Esophagus (tissue), 2 donors: ENCODE measurements at regions not wholly inside any gene's neighbourhood (a gene's known extent, or its start where the extent isn't known, plus 50 kb on each side); places are given as distances from the start of the nearest gene placed in this dataset.

Source experiments
- H3K27ac ChIP-seq, 2 donors: one replicate each; pipeline ENCODE4 v1.5.1; 2013; ENCODE audit warnings: low read depth in 2 of 2, mild to moderate bottlenecking in 2 of 2, inconsistent platforms in 1 of 2, low read length in 1 of 2, moderate library complexity in 1 of 2
- H3K27me3 ChIP-seq, 2 donors: one replicate each; pipeline ENCODE4 v1.6.1; 2013; ENCODE audit warnings: low read length in 2 of 2, control low read depth in 1 of 2, mild to moderate bottlenecking in 1 of 2; ENCODE audit not compliant: insufficient read depth in 2 of 2, control insufficient read depth in 1 of 2
- H3K36me3 ChIP-seq, 2 donors: one replicate each; pipeline ENCODE4 v1.6.1; 2013; ENCODE audit warnings: low read length in 1 of 2; ENCODE audit not compliant: control insufficient read depth in 2 of 2, insufficient read depth in 2 of 2
- H3K4me1 ChIP-seq, 2 donors: one replicate each; pipeline ENCODE4 v1.6.1; 2013; ENCODE audit warnings: low read length in 1 of 2; ENCODE audit not compliant: control insufficient read depth in 2 of 2, insufficient read depth in 2 of 2
- H3K4me3 ChIP-seq, 2 donors: one replicate each; pipeline ENCODE4 v1.5.1; 2013; ENCODE audit warnings: low read length in 2 of 2, mild to moderate bottlenecking in 2 of 2, low read depth in 1 of 2, moderate library complexity in 1 of 2
- H3K9me3 ChIP-seq, 2 donors: one replicate each; pipeline ENCODE4 v1.6.1; 2013; ENCODE audit warnings: mild to moderate bottlenecking in 2 of 2, low read depth in 1 of 2, low read length in 1 of 2, moderate library complexity in 1 of 2; ENCODE audit not compliant: control insufficient read depth in 2 of 2, insufficient read depth in 1 of 2
- WGBS, 2 donors: extraction: QIAGEN DNeasy Blood & Tissue Kit; methylation state at CpG; one replicate each; pipeline ENCODE4 v1.1.7; 2013; 5-methylcytosine and 5-hydroxymethylcytosine counted together
- donor health status: healthy with polysubstance abuse.
- donor health status: Bipolar disorder and iron deficiency.

DNA sequence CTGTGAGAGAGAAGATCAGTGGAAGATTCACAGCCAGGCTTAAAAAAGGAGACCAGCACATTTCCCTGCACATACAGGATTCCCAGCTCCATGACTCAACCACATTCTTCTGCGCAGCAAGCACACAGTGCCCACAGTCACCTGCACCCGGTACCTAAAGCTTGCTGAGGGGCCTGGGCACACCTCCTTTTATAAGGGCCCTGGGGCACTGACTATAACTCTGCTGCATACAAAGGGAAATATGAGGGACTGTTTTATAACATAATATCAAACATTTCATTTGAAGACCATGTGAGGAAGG, 322.9 kb downstream of the DAD1 start:
- Histone ChIP-seq H3K27ac (no peak overlapping the region), H3K4me1 (no peaks in the 10 kb centered on the region), H3K9me3 (no peaks in the 10 kb centered on the region), H3K27me3 (no peaks in the 10 kb centered on the region), H3K36me3 (no peaks in the 10 kb centered on the region), H3K4me3 (no peak overlapping the region)
- WGBS, 2 donors = 47 to 92% methylated on average over 2 of the region's 2 CpGs

DNA sequence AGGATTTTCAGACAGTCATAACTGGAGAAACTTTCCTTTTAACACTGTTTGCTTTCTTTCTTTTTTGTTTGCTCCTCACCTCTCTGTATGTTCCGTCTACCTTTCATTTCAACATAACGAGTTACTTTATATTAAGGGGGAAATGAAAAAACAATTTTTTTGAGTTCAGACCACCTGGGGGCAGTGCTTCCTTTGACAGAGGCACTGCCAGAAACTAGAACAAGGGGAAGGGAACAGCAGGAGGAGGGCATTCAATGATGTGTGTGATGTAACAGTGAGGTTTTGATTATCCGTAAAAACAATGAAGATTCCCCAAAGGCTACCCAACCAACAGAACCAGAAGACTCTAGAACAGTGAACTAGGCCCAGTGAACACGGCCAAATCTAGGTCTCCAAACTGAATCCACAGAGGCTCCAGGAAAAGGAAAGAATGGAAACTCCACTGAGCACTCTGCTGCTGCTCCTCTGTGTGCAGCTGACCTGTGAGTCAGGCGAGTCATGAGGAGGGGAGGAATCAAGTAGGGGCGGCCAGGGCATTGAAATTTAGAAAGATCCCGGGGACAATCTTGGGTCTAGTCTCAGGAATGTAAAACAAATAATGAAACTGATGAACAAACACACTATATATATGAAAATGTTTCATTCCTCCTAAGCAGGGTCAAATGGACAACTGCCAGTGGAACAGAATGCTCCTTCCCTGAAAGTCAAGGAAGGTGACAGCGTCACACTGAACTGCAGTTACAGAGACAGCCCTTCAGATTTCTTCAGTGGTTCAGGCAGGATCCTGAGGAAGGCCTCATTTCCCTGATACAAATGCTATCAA, 323.5 kb downstream of the DAD1 start:
- H3K27ac ChIP-seq = no peak overlapping the region
- 60 to 70% methylated on average over 8 of the region's 8 CpGs for WGBS, 2 donors

DNA sequence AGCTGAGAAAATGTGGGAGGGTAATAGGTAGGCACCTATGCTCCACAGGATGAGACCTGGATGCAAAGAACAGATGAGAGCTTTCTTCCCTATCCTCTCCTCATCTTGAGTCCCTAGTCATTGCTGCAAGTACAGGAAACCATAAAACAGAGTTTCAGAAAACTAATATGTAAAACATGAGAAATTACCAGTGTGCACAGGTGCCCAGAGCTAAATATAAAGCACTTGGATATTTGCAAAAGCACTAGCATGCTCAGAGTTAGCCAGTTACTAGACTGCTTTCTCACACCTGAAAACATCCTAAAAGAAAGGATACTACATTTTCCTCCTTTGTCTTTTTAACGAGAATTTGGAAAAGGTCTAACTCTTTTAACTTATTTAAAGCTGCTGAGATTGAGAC, 324.3 kb downstream of the DAD1 start:
- H3K4me1 ChIP-seq = no peaks in the 10 kb centered on the region
- 84 to 86% methylated on average over 1 of the region's 1 CpG for WGBS, 2 donors
- H3K9me3 ChIP-seq = no peaks in the 10 kb centered on the region
- no peak overlapping the region for H3K4me3 ChIP-seq
- H3K27me3 ChIP-seq = no peaks in the 10 kb centered on the region
- no peak overlapping the region for H3K27ac ChIP-seq
- H3K36me3 ChIP-seq = no peaks in the 10 kb centered on the region

More for the DNA sequence above, 323.5 kb downstream of the DAD1 start:
- Histone ChIP-seq H3K36me3 (no peaks in the 10 kb centered on the region), H3K4me1 (no peaks in the 10 kb centered on the region), H3K9me3 (no peaks in the 10 kb centered on the region), H3K4me3 (no peak overlapping the region), H3K27me3 (no peaks in the 10 kb centered on the region)

DNA sequence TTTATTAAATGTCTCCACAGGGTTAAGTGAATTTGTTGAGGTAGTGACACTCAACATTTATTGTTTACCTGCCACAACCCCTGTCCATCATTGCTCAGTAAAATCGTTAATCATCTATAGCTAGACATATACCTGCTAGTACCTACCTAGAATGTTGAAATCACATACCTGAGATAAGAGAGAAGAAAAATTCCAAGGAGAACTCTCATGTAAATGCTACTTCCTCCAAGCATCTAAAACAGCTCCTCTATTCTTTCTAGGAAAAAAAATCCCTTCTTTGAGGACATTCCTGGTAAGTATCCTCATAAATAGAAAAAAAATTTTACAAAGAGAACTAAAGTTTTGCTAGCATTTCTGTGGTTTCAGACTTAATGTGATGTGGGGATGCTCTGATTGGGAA, 325.1 kb downstream of the DAD1 start:
- Histone ChIP-seq H3K9me3 (no peaks in the 10 kb centered on the region), H3K4me1 (no peaks in the 10 kb centered on the region), H3K27ac (no peak overlapping the region), H3K36me3 (no peaks in the 10 kb centered on the region), H3K4me3 (no peak overlapping the region), H3K27me3 (no peaks in the 10 kb centered on the region)
- WGBS, 2 donors = 63 to 75% methylated on average over 1 of the region's 1 CpG

DNA sequence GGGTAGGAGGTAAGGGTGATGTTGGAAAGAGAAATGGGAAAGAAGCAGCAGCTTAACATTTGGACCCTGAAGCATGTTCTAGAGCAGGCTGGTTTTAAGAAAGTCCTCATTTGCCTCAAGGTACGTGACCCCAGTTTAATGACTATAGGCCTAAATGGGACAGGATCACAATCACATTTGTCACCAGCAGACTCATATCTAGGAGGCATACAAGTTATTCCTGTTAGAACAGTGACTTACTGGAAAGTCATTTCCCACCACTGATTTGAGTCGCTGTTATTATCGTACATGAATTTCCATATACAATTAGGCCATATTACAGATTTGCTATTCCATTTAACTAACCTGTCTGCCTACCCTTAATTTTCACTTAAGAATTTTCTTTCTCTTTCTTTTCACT, 326.1 kb downstream of the DAD1 start:
- H3K4me3 ChIP-seq = no peak overlapping the region
- no peak overlapping the region for H3K27ac ChIP-seq
- H3K4me1 ChIP-seq = no peaks in the 10 kb centered on the region
- H3K9me3 ChIP-seq = no peaks in the 10 kb centered on the region
- 94 to 95% methylated on average over 3 of the region's 3 CpGs for WGBS, 2 donors
- no peaks in the 10 kb centered on the region for H3K36me3 ChIP-seq
- H3K27me3 ChIP-seq = no peaks in the 10 kb centered on the region

DNA sequence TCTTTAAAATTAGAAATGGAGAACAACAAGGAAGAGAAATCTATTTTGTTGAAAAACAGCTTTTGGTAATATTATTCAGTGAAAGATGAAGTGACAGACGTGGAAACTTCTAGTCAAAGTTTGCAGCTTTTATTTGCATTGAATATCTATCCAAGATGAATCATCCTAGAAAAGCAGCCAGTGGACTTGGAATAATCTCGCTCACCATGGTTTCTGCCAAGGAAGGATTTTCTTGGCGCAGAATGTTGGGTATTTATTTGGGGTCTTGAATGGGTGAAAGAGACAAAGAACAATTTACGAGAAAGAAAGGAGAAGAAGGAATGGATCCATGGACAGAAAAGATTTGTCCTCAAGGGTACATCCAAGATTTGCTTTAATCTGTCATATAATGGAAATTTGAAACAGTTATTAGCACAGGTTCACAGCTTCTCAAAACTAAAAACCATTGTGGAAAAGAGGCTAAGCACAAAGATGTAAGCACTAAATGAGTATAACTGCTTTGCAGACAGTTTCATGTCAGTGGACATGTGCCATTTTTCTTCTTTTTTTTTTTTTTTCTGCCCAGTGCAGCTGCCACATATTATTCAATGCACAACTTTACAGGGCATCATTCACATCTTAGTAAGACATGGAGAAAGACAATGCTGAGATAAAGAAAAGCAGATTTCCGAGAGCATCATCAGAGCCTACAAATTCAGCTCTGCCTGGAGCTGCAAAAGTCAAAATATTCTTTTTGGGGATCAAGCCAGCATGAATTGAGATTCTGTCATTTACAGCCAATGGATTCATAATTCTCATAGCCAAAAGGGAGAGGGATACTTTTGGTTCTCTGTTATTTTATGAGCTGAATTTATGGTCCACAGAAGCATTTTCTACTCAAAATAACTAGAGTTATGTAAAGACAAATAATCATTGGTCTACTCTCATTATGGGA, 333.7 kb downstream of the DAD1 start:
- no peaks in the 10 kb centered on the region for H3K27me3 ChIP-seq
- H3K9me3 ChIP-seq = no peaks in the 10 kb centered on the region
- H3K4me3 ChIP-seq = no peak overlapping the region
- H3K36me3 ChIP-seq = no peaks in the 10 kb centered on the region
- no peaks in the 10 kb centered on the region for H3K4me1 ChIP-seq
- WGBS, 2 donors = 45 to 54% methylated on average over 5 of the region's 5 CpGs
- no peak overlapping the region for H3K27ac ChIP-seq

DNA sequence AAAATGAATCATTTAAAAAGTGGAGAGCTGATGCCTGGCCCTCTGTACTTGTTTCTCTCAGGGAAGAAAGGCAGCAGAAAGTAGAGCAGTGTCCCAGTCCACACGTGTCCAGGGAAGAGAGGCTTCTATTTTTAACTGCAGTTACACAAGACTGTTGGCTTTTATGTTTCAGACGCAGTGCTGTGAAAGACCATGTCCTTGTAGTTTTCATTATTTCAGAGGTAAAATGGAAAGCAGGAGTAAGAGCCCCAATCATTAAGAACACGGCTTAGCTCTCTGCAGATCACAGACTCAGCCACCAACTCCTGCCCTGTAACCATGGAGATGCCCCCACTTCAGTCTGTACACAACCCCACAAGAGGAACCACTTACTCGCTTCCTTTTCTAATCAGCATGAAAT, 336.3 kb downstream of the DAD1 start:
- H3K36me3 ChIP-seq = no peaks in the 10 kb centered on the region
- 40 to 44% methylated on average over 4 of the region's 4 CpGs for WGBS, 2 donors
- H3K27me3 ChIP-seq = no peaks in the 10 kb centered on the region
- no peaks in the 10 kb centered on the region for H3K9me3 ChIP-seq
- no peaks in the 10 kb centered on the region for H3K4me1 ChIP-seq
- H3K4me3 ChIP-seq = no peak overlapping the region
- H3K27ac ChIP-seq = no peak overlapping the region

DNA sequence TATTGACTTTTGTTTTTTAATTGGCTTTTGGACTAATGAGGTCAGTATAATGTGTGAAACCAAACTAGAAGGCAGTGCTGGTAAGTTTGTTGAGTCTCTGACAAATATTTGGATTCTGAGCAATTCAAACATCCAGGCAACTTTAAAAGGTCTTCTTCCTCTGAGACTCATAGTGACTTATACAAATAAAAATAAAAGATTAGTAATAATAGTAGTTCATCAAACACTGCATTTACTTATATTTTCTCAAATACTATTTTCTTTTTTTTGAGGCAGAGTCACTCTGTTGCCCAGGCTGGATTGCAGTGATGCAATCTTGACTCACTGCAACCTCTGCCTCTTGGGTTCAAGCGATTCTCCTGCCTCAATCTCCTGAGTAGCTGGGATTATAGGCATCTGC, 337.9 kb downstream of the DAD1 start:
- Histone ChIP-seq H3K27me3 (no peaks in the 10 kb centered on the region), H3K4me1 (no peaks in the 10 kb centered on the region), H3K9me3 (no peaks in the 10 kb centered on the region), H3K4me3 (no peak overlapping the region), H3K36me3 (no peaks in the 10 kb centered on the region), H3K27ac (no peak overlapping the region)
- WGBS, 2 donors = 48 to 71% methylated on average over 1 of the region's 1 CpG

DNA sequence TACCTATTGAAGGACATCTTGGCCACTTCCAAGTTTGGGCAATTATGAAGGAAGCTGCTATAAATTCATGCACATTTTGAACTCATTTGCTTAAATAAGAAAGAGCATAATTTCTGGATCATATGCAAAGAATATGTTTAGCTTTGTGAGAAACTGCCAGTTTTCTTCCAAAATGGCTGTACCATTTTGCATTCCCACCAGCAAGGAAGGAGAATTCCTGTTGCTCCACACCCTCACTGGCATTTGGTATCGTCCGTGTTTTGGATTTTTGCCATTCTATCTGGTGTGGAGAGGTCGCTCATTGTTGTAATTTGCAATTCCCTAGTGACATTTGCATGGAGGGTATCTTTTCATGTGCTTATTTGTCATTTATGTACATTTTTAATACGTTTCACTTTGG, 339.3 kb downstream of the DAD1 start:
- H3K27me3 ChIP-seq = no peaks in the 10 kb centered on the region
- H3K4me1 ChIP-seq = no peaks in the 10 kb centered on the region
- H3K9me3 ChIP-seq = no peaks in the 10 kb centered on the region
- H3K27ac ChIP-seq = no peak overlapping the region
- 60 to 65% methylated on average over 4 of the region's 4 CpGs for WGBS, 2 donors
- no peaks in the 10 kb centered on the region for H3K36me3 ChIP-seq
- no peak overlapping the region for H3K4me3 ChIP-seq
